COLO829 (cell line): ENCODE measurements at regions not wholly inside any gene's neighbourhood (a gene's known extent, or its start where the extent isn't known, plus 50 kb on each side); places are given as distances from the start of the nearest gene placed in this dataset.

Experiments
- DNase-seq: peaks from one replicate; pipeline ENCODE4 v3.0.0; 2012; ENCODE audit warnings: low spot score

DNA sequence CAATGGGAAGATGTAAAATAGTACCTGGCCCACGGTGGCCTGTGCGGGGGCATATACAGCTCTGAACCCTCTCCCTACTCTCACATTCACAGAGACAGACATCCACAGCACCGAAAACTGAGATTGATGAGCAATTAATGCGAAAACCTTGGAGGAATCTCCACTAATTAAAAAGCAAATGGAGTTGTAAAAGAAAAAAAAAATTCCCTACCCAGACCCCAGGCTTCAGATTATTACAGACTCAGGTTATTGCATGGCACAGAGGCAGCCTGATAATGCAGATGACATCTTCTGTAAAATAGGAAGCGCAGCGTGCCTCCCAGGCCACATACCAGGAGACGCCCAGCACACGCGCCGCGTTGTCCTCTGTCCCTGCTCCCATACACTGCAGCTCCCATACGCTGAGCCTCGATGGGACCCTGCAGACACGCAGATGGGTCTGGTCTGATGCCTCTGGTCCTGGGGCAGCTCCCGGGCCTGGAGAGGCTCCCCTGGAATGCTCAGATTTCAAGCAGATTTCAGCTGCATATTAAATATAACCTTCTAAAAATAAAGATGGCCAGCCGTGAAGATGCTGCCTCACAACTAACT is 496.1 kb upstream of the MYT1L start:
- no peak for DNase-seq

DNA sequence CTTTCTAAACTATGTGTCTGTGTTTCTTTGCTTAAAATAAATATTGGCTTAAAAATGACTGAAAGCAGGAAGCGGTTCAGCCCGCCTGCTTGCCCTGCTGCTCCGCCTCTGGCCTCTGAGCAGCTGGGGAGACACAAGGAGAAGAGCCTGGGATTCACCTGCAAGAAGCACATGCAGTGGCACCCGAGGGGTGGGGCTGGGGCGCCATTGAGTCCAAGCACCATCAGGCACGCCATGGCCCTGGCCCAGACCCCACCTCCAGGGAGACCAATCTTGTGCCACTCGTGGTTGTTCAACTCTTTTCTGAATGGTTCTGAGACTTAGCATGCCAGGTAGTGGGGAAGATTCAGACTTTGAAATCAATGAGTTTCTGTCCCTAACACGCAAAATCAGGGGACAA is 495.5 kb upstream of the MYT1L start:
- DNase-seq = no peak

DNA sequence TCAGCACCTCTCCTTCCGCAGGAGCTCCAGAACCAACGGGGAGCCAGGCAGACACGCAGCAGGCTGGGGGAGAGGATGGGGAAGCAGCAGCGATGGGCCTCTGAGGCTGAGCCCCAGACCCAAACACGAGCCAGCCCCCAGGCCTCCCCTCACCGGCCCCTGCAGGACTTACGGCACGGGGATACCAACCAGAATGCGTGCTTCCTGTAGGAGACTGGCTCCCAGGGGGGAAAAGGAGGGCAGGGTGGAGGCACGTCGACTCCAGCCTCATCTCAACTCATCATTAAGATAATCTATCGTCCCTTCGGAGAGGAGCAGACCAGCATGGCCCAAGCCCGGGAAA is 495.1 kb upstream of the MYT1L start:
- DNase-seq = no peak

DNA sequence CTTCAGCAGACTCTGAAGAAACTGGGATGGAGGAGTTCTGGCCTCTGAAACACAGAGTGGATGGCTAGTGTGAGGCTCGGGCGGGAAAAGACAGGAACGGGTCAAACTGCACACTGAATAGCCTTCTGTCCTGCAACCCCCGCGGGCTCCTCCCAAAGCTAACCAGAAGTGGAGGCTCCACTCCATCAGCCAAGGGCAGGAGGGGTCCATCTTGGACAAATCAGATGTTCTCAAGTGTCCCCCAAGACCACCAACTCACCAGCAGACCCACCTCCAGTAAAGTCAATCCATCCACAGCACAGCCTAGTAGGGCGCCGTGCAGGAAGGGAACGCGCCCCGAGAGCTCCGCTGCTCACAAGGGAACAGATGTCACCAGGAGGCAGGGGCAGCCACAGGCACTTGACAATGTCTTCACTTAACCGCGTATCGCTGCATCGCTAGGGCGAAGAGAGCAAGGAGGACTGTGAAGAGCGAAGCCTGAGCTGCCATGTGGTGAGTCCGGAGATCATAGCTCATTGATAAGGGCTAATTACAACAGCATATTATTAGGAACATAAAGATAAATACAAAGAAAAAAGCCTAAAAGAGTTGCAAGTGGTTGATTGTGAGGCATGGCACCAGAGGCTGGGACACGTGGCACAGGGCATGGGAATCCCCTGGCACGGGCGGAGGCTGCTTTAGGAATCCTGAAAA is 494.6 kb upstream of the MYT1L start:
- DNase-seq = no peak

DNA sequence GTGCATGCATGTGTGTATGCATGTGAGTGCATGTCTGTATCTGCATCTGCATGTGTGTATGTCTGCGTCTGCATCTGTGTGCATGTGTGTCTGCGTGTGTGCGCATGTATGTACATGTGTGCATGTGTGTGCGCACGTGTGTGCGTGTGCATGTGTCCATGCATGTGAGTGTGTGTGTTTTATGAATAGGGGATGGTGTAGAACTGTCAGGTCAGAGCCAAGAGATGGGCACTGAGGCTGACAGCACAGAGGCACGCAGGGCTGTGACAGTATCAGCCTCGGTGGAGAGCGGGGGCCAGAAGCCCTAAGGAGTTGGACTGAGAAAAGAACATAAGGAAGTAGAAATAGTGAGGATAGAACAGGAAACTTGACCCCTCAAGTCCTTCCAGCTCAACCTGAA is 494.0 kb upstream of the MYT1L start:
- no peak for DNase-seq

DNA sequence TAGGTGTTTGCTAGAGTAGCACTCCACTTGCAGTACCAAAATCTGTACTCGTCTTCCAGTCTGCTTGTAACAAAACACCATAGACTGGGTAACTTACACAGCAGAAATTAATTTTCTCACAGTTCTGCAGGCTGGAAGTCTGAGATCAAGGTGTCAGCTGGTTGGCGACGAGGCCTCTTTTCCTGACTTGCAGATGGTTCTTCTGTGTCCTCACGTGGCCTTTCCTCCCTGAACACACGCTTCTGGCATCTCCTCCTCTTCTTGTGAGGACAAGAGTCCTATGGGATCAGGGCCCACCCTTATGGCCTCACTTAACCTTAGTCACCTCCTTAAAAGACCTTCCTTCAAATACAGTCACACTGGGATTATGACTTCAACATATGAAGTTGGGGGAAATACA is 493.5 kb upstream of the MYT1L start:
- DNase-seq = no peak

DNA sequence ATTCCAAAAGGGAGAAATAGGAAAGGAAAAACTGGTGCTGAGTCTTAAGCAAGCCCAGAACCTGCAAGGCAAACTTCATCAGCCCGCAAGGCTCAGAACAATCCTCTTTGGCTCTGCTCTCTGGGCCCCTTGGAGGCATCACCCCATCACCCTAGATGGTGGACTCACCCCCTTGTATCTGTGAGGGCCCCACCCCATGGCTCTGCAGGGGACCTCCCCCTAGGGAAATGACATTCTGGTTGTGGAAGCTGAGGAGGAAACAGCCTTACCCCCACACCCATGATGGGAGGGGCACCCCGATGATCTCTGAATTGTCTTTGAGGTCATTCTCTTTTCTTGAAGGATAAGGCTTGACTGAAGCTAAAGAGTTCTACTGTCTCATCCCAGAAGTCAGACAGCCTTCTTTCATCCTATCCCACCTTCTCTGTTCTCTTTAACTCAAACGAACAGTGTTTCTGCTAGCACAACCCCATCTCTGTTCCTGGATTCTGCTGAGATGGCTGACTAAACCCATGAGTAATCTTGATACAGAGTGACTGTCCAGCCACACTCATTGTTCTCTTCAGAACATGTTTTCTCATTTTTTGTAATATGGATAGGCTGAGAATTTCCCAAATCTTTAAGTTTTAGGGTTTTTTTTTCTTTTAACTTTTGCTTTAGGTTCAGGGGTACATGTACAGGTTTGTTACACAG is 492.1 kb upstream of the MYT1L start:
- DNase-seq = no peak

DNA sequence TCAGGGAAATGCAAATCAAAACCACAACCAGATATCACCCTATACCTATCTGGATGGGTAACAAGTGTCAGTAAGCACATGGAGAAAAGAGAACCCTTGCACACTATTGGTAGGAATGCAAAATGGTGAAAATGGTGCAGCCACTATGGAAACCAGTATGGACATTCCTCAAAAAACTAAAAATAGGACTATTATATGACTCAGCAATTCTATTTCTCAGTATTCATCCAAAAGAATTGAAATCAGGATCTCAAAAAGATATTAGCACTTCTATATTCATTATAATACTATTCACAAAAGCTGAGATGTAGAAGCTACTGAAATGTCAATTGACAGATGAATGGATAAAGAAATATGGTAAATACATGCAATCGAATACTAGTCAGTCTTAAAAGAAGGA is 491.1 kb upstream of the MYT1L start:
- DNase-seq = no peak

DNA sequence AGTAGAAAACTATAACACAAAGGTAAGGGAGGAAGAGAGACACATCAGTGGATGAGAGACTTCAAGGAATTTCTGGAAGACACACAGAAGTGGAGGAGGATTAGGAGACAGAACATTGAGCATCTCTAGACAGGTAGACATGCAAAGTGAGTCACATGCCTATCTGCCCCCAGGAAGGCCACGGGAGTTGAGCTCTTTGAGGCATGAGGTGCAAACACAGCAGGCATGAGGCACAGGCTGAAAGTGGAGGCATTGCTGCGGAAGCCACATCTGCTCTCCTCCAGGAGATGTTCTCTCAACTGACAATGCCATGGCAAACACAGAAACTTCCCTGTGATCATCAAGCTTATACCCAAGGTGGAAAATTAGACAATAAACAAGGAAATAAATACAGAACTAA is 481.6 kb upstream of the MYT1L start:
- no peak for DNase-seq

DNA sequence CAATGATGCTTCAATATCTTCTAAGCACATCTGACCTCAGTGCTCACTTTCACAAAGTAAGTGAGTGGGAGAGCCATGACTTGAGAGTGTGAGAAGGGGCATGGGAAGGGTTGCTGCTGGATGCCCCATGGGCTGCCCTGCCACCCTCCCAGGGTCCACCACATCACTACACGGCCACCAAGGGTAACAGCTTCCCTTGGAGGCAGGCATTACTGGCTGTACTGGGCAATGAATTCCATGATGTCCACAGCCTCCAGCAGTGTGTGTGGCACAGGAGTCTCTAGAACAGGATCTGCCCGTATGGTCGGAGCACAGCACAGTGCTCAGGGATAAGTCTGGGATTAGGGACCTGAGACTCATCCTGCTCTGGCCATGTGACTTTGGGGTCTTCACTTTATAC is 481.0 kb upstream of the MYT1L start:
- DNase-seq = no peak

DNA sequence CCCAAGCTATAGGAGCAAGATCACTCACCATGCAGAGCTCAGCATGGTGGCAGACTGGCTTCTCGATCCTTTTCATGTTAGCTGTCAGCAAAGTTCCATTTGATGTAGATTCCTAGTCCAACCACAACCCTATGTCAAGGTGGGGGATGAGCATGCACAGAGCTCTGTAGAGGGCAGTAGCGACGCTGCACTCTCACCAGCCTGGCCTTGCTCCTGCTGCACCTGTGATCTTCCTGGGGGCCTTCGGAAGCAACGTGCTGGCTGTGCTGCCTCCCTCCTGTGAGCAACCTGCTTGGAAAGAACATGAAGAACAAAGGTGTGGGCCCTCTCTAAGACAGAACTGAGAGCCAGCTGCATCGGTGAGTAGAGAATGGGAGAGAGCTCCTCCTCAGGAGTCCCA is 479.4 kb upstream of the MYT1L start:
- DNase-seq = no peak

DNA sequence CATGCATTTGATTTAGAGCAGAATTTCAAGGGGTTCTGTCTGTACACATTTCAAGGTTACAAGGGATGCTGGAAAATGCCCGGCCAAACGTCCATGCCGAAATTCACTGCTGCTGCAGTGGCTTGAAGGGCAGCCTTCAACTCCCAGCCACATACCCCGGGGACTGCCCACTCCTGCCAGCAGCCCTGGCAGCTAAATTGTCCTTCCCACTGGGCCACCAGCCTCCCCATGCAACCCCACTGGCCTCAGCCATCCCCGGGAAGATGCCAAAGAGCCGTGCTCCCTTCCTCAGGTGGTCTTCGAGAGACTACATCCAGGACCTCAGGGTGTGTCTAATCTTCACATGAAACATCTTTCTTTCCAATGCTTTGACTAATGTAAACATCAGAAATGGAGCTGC is 478.7 kb upstream of the MYT1L start:
- DNase-seq = no peak

DNA sequence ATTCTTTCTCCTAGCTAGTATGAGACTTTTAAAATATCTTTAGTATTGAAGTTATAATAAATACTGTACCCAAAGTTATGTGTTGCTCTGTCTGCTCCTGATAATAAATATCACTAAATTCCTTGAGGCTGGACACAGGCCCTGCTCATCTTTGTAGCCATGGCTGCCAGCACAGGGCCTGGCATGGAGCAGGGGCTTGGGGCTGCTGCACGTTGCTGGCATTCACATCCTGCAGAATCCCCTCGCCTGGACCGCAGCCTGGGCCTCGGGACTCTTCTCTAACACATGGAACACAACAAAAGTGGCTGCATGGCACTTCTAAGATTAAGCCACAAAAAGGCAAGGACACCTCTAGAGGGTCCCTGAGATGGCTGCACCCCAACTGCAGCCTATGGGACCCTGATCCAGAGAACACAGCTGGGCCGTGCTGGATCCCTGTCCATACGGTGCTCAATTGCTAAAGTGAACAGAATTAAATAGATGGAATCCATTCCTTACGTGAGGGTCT is 477.5 kb upstream of the MYT1L start:
- no peak for DNase-seq

DNA sequence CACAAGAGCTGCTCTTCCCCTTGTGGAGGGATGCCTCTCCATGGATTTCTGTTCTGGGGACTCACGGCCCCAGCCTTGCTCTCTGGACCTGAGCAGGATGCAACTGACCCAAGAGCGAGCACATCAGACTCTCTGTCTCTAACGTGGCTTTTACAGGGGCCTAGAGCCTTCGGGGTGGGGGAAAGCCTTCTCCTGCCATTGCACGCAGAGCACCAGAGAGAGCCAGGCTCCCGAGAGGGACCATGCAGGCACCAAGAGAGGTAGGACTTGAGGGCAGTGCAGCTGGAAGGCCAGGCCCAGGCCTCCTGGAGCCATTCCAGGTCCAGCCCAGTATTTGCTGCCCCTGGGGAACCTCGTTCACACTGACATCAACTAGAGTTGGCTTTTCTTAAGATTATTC is 475.6 kb upstream of the MYT1L start:
- no peak for DNase-seq

DNA sequence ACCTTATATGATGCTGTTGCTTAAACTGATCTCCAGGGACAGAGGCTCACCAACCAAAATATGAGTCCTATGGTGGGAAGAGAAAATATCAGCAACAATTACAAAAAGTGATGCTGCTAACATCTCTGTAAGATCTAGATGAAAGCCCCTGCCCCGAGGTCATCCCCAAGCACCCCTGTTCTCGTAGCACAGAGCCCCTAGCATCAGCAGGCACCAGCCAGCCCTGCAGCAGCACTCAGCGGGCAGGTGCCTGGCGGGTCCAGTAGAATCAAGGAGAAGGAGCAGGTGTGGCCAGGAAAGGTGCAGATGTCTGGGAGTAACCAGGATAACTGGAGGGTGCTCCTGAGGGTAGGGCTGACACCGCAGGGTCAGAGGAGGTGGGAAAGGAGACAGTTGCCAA is 474.2 kb upstream of the MYT1L start:
- DNase-seq = no peak

DNA sequence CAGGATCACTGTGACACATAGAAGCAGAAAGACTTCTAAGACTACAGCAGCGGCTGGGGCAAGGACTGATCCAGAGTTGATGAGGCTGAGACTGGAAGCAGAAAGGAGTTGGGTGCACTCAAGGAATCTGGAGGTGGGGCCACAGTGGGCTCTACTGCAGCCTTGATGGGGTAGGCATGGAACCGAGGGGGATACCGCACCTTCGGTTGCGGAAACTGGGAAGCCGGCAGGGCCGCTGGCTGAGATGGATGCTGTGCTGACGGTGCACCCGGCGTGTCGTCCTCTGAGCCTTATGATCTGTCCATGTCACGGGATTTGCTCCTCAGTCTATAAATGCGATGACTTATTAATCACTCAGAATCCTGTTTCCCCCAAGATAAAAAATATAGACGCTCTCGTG is 473.5 kb upstream of the MYT1L start:
- no peak for DNase-seq

DNA sequence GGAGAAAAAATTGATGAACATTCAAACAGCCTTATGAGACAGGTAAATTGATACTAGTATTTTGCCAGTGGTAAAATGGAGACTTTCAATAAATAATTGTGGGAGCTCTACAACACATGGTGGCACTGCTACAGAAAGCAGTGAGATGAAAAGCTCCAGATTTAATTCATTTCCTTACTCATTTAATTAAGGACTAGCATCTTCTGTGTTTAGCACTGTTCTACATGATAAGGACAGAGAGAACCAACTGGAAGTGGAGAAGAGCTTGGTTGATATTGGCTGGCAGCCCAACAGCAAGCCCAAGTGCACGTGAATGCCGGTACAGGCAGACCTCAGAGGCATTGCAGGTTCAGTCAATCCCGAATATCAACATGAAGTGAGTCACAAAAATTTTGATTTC is 470.4 kb upstream of the MYT1L start:
- DNase-seq = no peak

DNA sequence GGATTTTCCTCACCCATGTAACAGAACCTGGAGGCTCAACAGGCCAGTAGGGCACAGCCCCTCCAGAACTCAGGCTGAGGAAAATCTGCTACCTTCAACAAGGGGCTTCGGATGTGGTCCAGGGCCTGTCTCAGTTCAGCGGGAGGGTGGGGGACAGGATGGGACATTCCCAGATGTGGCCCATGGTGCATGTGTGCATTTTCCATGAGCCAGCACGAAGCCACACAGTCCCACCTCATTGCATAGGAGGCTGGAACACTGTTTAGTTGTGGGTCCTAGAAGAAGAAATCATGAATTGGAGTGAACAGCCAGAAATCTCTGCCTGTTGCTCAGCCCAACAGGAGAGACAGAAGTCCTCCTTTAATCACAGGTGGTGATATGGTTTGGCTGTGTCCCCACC is 469.6 kb upstream of the MYT1L start:
- DNase-seq = no peak

DNA sequence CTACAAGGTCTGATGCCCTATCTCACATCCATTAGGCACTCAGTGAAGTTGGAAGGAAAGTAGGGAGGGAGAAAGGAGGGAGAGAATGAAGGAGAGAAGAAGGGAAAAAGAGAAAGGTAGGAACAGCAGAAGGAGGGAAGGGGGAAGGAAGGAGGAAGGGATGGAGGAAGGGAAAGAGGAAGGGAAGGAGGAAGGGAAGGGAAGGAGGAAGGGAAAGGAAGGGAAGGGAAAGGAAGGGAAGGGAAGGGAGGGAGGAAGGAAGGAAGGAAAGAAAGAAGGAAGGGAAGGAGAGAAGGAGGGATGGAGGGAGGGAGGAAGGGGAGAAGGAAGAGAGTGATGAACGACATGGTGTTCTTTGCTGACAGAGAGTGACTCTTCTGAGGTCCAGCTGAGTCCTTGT is 468.9 kb upstream of the MYT1L start:
- no peak for DNase-seq

DNA sequence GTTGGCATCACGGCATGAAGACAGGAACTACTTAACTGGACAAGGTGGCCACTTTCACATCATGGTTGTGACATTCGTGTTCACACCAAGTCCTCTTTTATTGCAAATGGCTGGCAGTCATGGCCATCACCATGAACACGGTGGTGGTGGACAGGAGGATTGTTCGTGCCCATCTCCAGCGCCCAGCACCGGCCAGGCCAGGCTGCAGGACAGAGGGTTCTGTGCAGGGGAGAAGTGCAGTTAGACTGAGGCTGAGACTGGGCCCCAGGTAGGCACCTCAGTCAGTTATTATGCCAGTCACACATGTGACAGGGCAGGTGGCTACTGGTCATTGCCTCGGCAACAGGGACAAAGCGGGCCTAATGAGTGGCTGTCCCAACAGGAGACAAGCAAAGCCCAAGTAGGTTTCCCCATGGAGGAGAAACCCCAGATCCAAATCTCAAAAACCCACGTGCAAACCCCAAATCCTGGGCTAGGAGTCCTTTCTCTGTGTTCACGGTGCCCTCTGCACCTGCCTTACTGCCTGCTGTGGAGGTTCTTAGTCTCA is 468.1 kb upstream of the MYT1L start:
- DNase-seq = no peak

DNA sequence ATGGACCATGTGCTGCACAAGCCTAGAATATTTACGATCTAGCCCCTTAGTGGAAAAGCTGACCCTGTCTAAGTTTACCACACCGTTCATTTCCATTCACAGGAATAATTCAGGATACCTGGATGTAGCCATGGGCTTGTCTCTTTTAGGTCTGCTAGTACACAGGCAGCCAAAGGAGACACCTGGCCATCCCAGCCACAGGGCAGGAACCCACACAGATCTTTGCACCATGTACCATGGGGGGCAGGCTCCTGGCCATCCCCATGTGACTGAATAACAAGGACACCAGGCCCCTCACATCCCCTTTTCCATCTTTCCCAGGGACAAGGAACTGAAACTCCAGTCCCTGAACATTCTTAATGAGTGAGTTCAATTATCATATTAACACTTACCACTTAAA is 467.3 kb upstream of the MYT1L start:
- no peak for DNase-seq

DNA sequence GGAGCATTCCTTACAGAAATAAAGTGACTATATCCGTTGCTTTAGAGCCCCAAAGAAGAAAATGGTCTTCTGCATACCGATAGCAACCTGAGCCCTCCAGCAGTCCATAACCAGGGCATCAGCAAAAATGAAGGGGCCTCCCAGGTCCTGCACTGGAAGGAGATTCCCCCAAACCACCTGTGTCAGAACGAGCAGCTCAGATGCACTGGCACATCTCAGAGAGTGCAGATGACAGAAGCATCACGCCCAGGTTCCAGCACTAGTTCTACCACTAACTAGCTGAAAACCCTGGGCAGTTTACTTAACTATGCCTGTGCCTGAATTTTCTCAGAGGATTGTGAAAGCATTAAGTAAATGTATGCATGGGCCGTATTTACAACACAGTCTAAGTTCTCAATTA is 466.7 kb upstream of the MYT1L start:
- DNase-seq = no peak

DNA sequence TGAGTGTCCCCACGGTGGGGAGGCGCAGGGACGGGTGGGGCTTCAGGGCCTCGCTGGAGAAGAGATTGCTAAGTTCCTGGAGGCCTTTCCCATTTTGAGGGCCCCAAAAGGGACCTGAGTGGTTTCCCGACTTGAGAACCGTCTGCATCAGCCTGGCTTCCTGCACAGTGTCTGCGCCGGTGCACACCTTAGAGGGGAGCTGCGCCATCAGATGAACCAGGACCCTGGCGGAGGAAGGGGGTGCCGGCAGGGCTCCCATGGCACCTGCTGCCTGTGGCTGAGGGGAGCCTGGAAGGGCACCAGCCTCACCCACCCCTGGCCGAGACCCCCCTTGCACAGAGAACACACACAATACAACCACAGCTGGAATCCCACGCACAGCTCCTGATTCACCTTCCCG is 465.1 kb upstream of the MYT1L start:
- no peak for DNase-seq
